ENCODE measurements at regions not wholly inside any gene's neighbourhood (a gene's known extent, or its start where the extent isn't known, plus 50 kb on each side); places are given as distances from the start of the nearest gene placed in this dataset.

DNA sequence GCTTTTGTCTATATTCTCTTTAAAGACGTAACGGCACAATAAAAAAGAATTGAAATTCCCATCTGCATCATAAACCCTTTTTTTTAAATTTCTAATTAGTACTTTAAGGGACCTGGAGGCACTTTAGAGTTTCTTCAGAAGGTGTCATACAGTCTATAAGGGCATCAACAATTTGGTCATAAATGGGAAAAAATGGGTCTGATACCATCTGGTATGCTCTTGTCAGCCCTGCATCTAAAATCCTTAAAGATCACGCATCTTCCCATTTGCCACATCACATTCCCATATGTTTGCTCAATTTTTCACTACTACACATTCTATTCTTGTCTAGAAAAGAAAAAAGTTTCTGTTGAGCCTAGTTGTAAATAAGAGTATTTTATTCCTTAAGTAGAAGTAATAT lies 53.8 kb downstream of the COX7C start:
- Histone ChIP-seq H3K4me3 (ENCODE audit: low read length) (no peak overlapping the region), H3F3A (ENCODE audit: insufficient read depth, low read length, poor library complexity, severe bottlenecking) (no peaks in the 10 kb centered on the region), H3K9ac (ENCODE audit: low read length) (no peak overlapping the region), H3K27me3 (ENCODE audit: insufficient read depth, low read depth, low read length) (no peaks in the 10 kb centered on the region), H3K9me3 (ENCODE audit: low read length) (no peaks in the 10 kb centered on the region), H4K20me1 (ENCODE audit: insufficient read depth) (no peaks in the 10 kb centered on the region), H3K27ac (ENCODE audit: low read length) (no peak overlapping the region), H3K4me2 (ENCODE audit: low read length) (no peak overlapping the region), H3K36me3 (ENCODE audit: insufficient read depth, low read length) (no peaks in the 10 kb centered on the region), H3K79me2 (replicated peaks; ENCODE audit: insufficient read depth, low read length) (no peaks in the 10 kb centered on the region), H2AFZ (ENCODE audit: low read depth, low read length) (no peak overlapping the region), H3K9me2 (ENCODE audit: insufficient read depth, low read length) (no peaks in the 10 kb centered on the region)
- TF ChIP-seq RAD21 (conservative IDR thresholded peaks at IDR 0.05) (no peak), EP300 (conservative IDR thresholded peaks at IDR 0.05; ENCODE audit: poor library complexity, severe bottlenecking) (no peak), TAF1 (IDR thresholded peaks at IDR 0.05; ENCODE audit: low read depth) (no peak), EZH2 (IDR thresholded peaks at IDR 0.05; ENCODE audit: borderline replicate concordance, insufficient read depth, low read length, poor library complexity, severe bottlenecking) (no peak), SMC3 (conservative IDR thresholded peaks at IDR 0.05; ENCODE audit: poor library complexity) (no peak), POLR2AphosphoS5 (IDR thresholded peaks at IDR 0.05) (no peak), MXI1 (conservative IDR thresholded peaks at IDR 0.05; ENCODE audit: poor library complexity, severe bottlenecking) (no peak)
- TF ChIP-seq, protein P1, sequence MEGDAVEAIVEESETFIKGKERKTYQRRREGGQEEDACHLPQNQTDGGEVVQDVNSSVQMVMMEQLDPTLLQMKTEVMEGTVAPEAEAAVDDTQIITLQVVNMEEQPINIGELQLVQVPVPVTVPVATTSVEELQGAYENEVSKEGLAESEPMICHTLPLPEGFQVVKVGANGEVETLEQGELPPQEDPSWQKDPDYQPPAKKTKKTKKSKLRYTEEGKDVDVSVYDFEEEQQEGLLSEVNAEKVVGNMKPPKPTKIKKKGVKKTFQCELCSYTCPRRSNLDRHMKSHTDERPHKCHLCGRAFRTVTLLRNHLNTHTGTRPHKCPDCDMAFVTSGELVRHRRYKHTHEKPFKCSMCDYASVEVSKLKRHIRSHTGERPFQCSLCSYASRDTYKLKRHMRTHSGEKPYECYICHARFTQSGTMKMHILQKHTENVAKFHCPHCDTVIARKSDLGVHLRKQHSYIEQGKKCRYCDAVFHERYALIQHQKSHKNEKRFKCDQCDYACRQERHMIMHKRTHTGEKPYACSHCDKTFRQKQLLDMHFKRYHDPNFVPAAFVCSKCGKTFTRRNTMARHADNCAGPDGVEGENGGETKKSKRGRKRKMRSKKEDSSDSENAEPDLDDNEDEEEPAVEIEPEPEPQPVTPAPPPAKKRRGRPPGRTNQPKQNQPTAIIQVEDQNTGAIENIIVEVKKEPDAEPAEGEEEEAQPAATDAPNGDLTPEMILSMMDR (IDR thresholded peaks at IDR 0.05; ENCODE audit: poor library complexity, severe bottlenecking): no peak
- TF ChIP-seq, protein P2, sequence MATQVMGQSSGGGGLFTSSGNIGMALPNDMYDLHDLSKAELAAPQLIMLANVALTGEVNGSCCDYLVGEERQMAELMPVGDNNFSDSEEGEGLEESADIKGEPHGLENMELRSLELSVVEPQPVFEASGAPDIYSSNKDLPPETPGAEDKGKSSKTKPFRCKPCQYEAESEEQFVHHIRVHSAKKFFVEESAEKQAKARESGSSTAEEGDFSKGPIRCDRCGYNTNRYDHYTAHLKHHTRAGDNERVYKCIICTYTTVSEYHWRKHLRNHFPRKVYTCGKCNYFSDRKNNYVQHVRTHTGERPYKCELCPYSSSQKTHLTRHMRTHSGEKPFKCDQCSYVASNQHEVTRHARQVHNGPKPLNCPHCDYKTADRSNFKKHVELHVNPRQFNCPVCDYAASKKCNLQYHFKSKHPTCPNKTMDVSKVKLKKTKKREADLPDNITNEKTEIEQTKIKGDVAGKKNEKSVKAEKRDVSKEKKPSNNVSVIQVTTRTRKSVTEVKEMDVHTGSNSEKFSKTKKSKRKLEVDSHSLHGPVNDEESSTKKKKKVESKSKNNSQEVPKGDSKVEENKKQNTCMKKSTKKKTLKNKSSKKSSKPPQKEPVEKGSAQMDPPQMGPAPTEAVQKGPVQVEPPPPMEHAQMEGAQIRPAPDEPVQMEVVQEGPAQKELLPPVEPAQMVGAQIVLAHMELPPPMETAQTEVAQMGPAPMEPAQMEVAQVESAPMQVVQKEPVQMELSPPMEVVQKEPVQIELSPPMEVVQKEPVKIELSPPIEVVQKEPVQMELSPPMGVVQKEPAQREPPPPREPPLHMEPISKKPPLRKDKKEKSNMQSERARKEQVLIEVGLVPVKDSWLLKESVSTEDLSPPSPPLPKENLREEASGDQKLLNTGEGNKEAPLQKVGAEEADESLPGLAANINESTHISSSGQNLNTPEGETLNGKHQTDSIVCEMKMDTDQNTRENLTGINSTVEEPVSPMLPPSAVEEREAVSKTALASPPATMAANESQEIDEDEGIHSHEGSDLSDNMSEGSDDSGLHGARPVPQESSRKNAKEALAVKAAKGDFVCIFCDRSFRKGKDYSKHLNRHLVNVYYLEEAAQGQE (IDR thresholded peaks at IDR 0.05; ENCODE audit: borderline replicate concordance): no peak

DNA sequence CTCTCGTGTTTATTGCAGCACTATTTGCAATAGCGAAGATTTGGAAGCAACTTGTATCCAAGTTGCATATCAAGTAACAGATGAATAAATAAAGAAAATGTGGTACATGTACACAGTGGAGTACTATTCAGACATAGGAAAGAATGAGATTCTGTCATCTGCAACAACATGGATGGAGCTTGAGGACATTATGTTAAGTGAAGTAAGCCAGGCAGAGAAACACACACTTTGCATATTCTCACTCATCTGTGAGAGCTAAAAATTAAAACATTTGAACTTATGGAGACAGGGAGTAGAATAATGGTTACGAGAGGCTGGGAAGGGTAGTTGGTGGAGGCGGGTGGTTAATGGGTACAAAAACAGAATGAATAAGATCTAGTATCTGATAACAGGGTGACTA lies 56.3 kb downstream of the COX7C start:
- Histone ChIP-seq H3K27ac (ENCODE audit: low read length) (no peak overlapping the region), H3K36me3 (ENCODE audit: insufficient read depth, low read length) (no peaks in the 10 kb centered on the region), H3K4me2 (ENCODE audit: low read length) (no peak overlapping the region), H3K79me2 (replicated peaks; ENCODE audit: insufficient read depth, low read length) (no peaks in the 10 kb centered on the region), H3K4me3 (ENCODE audit: low read length) (no peak overlapping the region), H3K9me2 (ENCODE audit: insufficient read depth, low read length) (no peaks in the 10 kb centered on the region), H3K27me3 (ENCODE audit: insufficient read depth, low read depth, low read length) (no peaks in the 10 kb centered on the region), H3K9ac (ENCODE audit: low read length) (no peak overlapping the region), H3F3A (ENCODE audit: insufficient read depth, low read length, poor library complexity, severe bottlenecking) (no peaks in the 10 kb centered on the region), H4K20me1 (ENCODE audit: insufficient read depth) (no peaks in the 10 kb centered on the region), H2AFZ (ENCODE audit: low read depth, low read length) (no peak overlapping the region), H3K9me3 (ENCODE audit: low read length) (no peaks in the 10 kb centered on the region)
- no peak for TF ChIP-seq POLR2AphosphoS5 (IDR thresholded peaks at IDR 0.05)
- TF ChIP-seq, protein P2 (IDR thresholded peaks at IDR 0.05; ENCODE audit: borderline replicate concordance): no peak
- TF ChIP-seq SMC3 (conservative IDR thresholded peaks at IDR 0.05; ENCODE audit: poor library complexity): no peak
- TF ChIP-seq TAF1 (IDR thresholded peaks at IDR 0.05; ENCODE audit: low read depth): no peak
- no peak for TF ChIP-seq EZH2 (IDR thresholded peaks at IDR 0.05; ENCODE audit: borderline replicate concordance, insufficient read depth, low read length, poor library complexity, severe bottlenecking)
- TF ChIP-seq EP300 (conservative IDR thresholded peaks at IDR 0.05; ENCODE audit: poor library complexity, severe bottlenecking): no peak
- no peak for TF ChIP-seq RAD21 (conservative IDR thresholded peaks at IDR 0.05)
- TF ChIP-seq, protein P1 (IDR thresholded peaks at IDR 0.05; ENCODE audit: poor library complexity, severe bottlenecking): no peak
- no peak for TF ChIP-seq MXI1 (conservative IDR thresholded peaks at IDR 0.05; ENCODE audit: poor library complexity, severe bottlenecking)

All from neural cell (in vitro differentiated cells).